ENCODE measurements at regions not wholly inside any gene's neighbourhood (a gene's known extent, or its start where the extent isn't known, plus 50 kb on each side); places are given as distances from the start of the nearest gene placed in this dataset.

- intact Hi-C loops (cut with micrococcal nuclease), result loop anchor here (5.0 kb wide), 1 partner anchor 173 kb away; no protein-coding TSS in a partner anchor
- FAIRE-seq (no peak), DNase-seq (ENCODE audit: low read depth, low spot score) (no peak)
- no peak overlapping the region for H3K9ac ChIP-seq (replicated peaks; ENCODE audit: extremely low read depth, insufficient read depth, low read length)
- H3K4me2 ChIP-seq (ENCODE audit: insufficient read depth, low read length), result no peak overlapping the region
- H3K79me2 ChIP-seq (ENCODE audit: control insufficient read depth, insufficient read depth, low read length), result no peaks in the 10 kb centered on the region
- no peaks in the 10 kb centered on the region for H3K27me3 ChIP-seq (ENCODE audit: control insufficient read depth in 2 of 2, insufficient read depth in 2 of 2, low read length in 2 of 2)
- BruUV-seq (replicated peaks), result no TSS peak
- H3K4me1 ChIP-seq (ENCODE audit: control insufficient read depth, extremely low read depth, insufficient read depth, low read length), result peaks cover 35% of the 10 kb centered on the region
- H2AFZ ChIP-seq (ENCODE audit: low read depth, low read length), result no peak overlapping the region
- no peak overlapping the region for H3K27ac ChIP-seq (ENCODE audit: insufficient read depth, low read depth, low read length)
- H3K9me3 ChIP-seq (replicated peaks; ENCODE audit: control insufficient read depth, insufficient read depth, low read length), result no peaks in the 10 kb centered on the region
- H3K9me1 ChIP-seq (replicated peaks; ENCODE audit: control insufficient read depth, extremely low read depth, insufficient read depth, low read length), result no peaks in the 10 kb centered on the region
- CTCF ChIA-PET, result no interaction called here
- no peaks in the 10 kb centered on the region for H4K20me1 ChIP-seq (replicated peaks; ENCODE audit: control insufficient read depth, extremely low read depth, insufficient read depth, low read length)
- POLR2A ChIA-PET, result interaction anchor here (0.5 kb wide), 1 partner anchor 66 kb away, joined by 6 read pairs; no protein-coding TSS in a partner anchor
- no peaks in the 10 kb centered on the region for H3K36me3 ChIP-seq (ENCODE audit: control insufficient read depth in 2 of 2, extremely low read depth in 1 of 2, insufficient read depth in 2 of 2, low read length in 2 of 2)
- dilution Hi-C loops (cut with MboI; ENCODE audit: extremely low pct_ligation_motif_present, low sequenced_read_pairs), result no loop called here
- H3K4me3 ChIP-seq (replicated peaks in 1 of 3; ENCODE audit: insufficient read depth in 1 of 3, low read depth in 1 of 3, low read length in 3 of 3), result no peak overlapping the region
- TF ChIP-seq GATA2 (IDR thresholded peaks at IDR 0.05; ENCODE audit: insufficient read depth, insufficient read length, low read depth, low read length), result no peak
- TF ChIP-seq JUN (IDR thresholded peaks at IDR 0.05; ENCODE audit: borderline replicate concordance, insufficient read depth, insufficient read length, low read depth), result no peak
- no peak for TF ChIP-seq MAX (IDR thresholded peaks at IDR 0.05; ENCODE audit: insufficient read depth, insufficient read length)
- no peak for TF ChIP-seq CTCF (IDR thresholded peaks at IDR 0.05; ENCODE audit: extremely low read depth in 1 of 2, insufficient read depth in 1 of 2, low read depth in 1 of 2, low read length in 2 of 2)
- TF ChIP-seq MYC (IDR thresholded peaks at IDR 0.05; ENCODE audit: low read depth, low read length), result no peak
- no peak for TF ChIP-seq POLR2A (IDR thresholded peaks at IDR 0.05; ENCODE audit: low read depth, low read length)
Measured at GRCh38 chr20:50289581-50289980, 99.0 kb downstream of the CEBPB start.

- intact Hi-C loops (cut with micrococcal nuclease), result no loop called here
- no peak overlapping the region for H3K4me3 ChIP-seq (replicated peaks in 1 of 3; ENCODE audit: insufficient read depth in 1 of 3, low read depth in 1 of 3, low read length in 3 of 3)
- DNase-seq (ENCODE audit: low read depth, low spot score) (no peak), FAIRE-seq (no peak)
- TF ChIP-seq POLR2A (IDR thresholded peaks at IDR 0.05; ENCODE audit: low read depth, low read length), result no peak
- no peak for TF ChIP-seq MYC (IDR thresholded peaks at IDR 0.05; ENCODE audit: low read depth, low read length)
- no peak for TF ChIP-seq CTCF (IDR thresholded peaks at IDR 0.05; ENCODE audit: extremely low read depth in 1 of 2, insufficient read depth in 1 of 2, low read depth in 1 of 2, low read length in 2 of 2)
- no peak for TF ChIP-seq FOS (IDR thresholded peaks at IDR 0.05; ENCODE audit: borderline replicate concordance, insufficient read depth, low read length)
- no peak for TF ChIP-seq MAX (IDR thresholded peaks at IDR 0.05; ENCODE audit: insufficient read depth, insufficient read length)
- no peak for TF ChIP-seq GATA2 (IDR thresholded peaks at IDR 0.05; ENCODE audit: insufficient read depth, insufficient read length, low read depth, low read length)
- no peak for TF ChIP-seq POLR2AphosphoS5 (IDR thresholded peaks at IDR 0.05; ENCODE audit: insufficient read depth, low read depth, low read length)
- TF ChIP-seq JUN (IDR thresholded peaks at IDR 0.05; ENCODE audit: borderline replicate concordance, insufficient read depth, insufficient read length, low read depth), result no peak
- no peak for TF ChIP-seq EZH2 (IDR thresholded peaks at IDR 0.05; ENCODE audit: borderline replicate concordance, low read depth, low read length, severe bottlenecking)
- H3K9me1 ChIP-seq (replicated peaks; ENCODE audit: control insufficient read depth, extremely low read depth, insufficient read depth, low read length), result no peaks in the 10 kb centered on the region
- no peak overlapping the region for H2AFZ ChIP-seq (ENCODE audit: low read depth, low read length)
- H3K36me3 ChIP-seq (ENCODE audit: control insufficient read depth in 2 of 2, extremely low read depth in 1 of 2, insufficient read depth in 2 of 2, low read length in 2 of 2), result no peaks in the 10 kb centered on the region
- BruUV-seq (replicated peaks), result no TSS peak
- H3K4me1 ChIP-seq (ENCODE audit: control insufficient read depth, extremely low read depth, insufficient read depth, low read length), result peaks cover 30% of the 10 kb centered on the region
- no peaks in the 10 kb centered on the region for H3K9me3 ChIP-seq (replicated peaks; ENCODE audit: control insufficient read depth, insufficient read depth, low read length)
- no peak overlapping the region for H3K27ac ChIP-seq (ENCODE audit: insufficient read depth, low read depth, low read length)
- no peak overlapping the region for H3K9ac ChIP-seq (replicated peaks; ENCODE audit: extremely low read depth, insufficient read depth, low read length)
- no peaks in the 10 kb centered on the region for H4K20me1 ChIP-seq (replicated peaks; ENCODE audit: control insufficient read depth, extremely low read depth, insufficient read depth, low read length)
- H3K79me2 ChIP-seq (ENCODE audit: control insufficient read depth, insufficient read depth, low read length), result no peaks in the 10 kb centered on the region
- ChIA-PET POLR2A (no interaction called here), CTCF (no interaction called here)
- no peaks in the 10 kb centered on the region for H3K27me3 ChIP-seq (ENCODE audit: control insufficient read depth in 2 of 2, insufficient read depth in 2 of 2, low read length in 2 of 2)
- no peak overlapping the region for H3K4me2 ChIP-seq (ENCODE audit: insufficient read depth, low read length)
- dilution Hi-C loops (cut with MboI; ENCODE audit: extremely low pct_ligation_motif_present, low sequenced_read_pairs), result no loop called here
Measured at GRCh38 chr20:50290112-50290511, 99.5 kb downstream of the CEBPB start.

Data from endothelial cell of umbilical vein (primary cell).